HG03064 (cell line): ENCODE measurements at regions not wholly inside any gene's neighbourhood (a gene's known extent, or its start where the extent isn't known, plus 50 kb on each side); places are given as distances from the start of the nearest gene placed in this dataset.
"Not testable (repeated sequence)": the region's sequence is repeated elsewhere in the genome, so short reads cannot be mapped to it uniquely, and the experiment has no call there.

Source experiments
- ATAC-seq: cut with Tn5 transposase; IDR thresholded peaks from one replicate; pipeline ENCODE4 v1.9.1; 2021; ENCODE audit warnings: low read depth; ENCODE audit not compliant: unreplicated experiment

DNA sequence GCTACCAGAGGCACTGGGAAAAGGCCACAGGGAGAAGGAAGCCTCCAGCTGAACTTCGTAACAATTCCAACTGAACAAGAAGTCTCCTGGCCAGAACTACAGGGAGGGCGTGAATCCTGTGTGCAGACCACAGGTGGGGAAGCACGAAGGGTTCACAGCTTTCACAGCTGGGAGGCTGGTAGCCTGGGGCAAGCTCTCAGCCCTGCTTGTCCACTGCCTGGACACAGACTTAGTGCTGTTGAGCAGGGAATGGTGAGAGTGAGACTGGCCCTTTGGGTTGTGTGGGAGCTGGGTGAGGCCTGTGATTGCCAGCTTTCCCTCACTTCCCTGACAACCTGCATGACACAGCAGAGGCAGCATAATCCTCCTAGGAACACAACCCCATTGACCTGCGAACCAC is 52.1 kb upstream of the TMEM45B start:
- ATAC-seq, result not testable (repeated sequence)

DNA sequence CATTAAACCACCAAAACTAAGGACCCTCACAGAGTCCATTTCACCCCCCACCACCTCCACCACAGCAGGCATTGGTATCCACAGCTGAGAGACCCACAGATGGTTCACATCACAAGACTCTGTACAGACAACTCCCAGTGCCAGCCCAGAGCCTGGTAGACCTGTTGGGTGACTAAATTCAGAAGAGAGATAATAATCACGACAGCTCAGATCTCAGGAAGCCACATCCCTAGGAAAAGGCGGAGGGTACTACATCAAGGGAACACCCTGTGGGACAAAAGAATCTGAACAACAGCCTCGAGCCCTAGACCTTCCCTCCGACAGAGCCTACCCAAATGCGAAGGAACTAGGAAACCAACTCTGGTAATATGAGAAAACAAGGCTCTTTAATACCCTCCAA is 51.4 kb upstream of the TMEM45B start:
- ATAC-seq, result not testable (repeated sequence)
